ENCODE measurements at regions not wholly inside any gene's neighbourhood (a gene's known extent, or its start where the extent isn't known, plus 50 kb on each side); places are given as distances from the start of the nearest gene placed in this dataset.

GRCh38 chr11:30155428-30155827 is 75.4 kb upstream of the FSHB start:
- DNase-seq (ENCODE audit: low spot score), result no peak

- no peak for DNase-seq (ENCODE audit: low spot score)
These were observed 71.3 kb upstream of the FSHB start for GRCh38 chr11:30159546-30159945.

GRCh38 chr11:30165652-30166051 is 65.2 kb upstream of the FSHB start:
- no peak for DNase-seq (ENCODE audit: low spot score)

GRCh38 chr11:30171661-30172060 is 59.2 kb upstream of the FSHB start:
- no peak for DNase-seq (ENCODE audit: low spot score)

- DNase-seq (ENCODE audit: low spot score), result no peak
These were observed 58.7 kb upstream of the FSHB start for GRCh38 chr11:30172158-30172557.

- DNase-seq (ENCODE audit: low spot score), result no peak
These were observed 57.9 kb upstream of the FSHB start for GRCh38 chr11:30172883-30173311.

GRCh38 chr11:30174265-30175020 is 56.4 kb upstream of the FSHB start:
- no peak for DNase-seq (ENCODE audit: low spot score)
